HG03108 (cell line): ENCODE measurements at regions not wholly inside any gene's neighbourhood (a gene's known extent, or its start where the extent isn't known, plus 50 kb on each side); places are given as distances from the start of the nearest gene placed in this dataset.
"Not testable (repeated sequence)": the region's sequence is repeated elsewhere in the genome, so short reads cannot be mapped to it uniquely, and the experiment has no call there.

ENCODE experiments used
- ATAC-seq: cut with Tn5 transposase; IDR thresholded peaks from one replicate; pipeline ENCODE4 v1.9.1; 2021; ENCODE audit warnings: moderate library complexity; ENCODE audit not compliant: unreplicated experiment

- ATAC-seq, result no peak
Observed at GRCh38 chr11:8772571-8773519, 90.3 kb downstream of the RPL27A start.

GRCh38 chr11:8773916-8774539, 91.4 kb downstream of the RPL27A start:
- no peak for ATAC-seq

GRCh38 chr11:8774916-8775315, 92.3 kb downstream of the RPL27A start:
- ATAC-seq, result not testable (repeated sequence)

GRCh38 chr11:8775332-8775731, 92.7 kb downstream of the RPL27A start:
- no peak for ATAC-seq

- no peak for ATAC-seq
Observed at GRCh38 chr11:8775734-8776133, 93.1 kb downstream of the RPL27A start.

- no peak for ATAC-seq
Observed at GRCh38 chr11:8776209-8776608, 93.6 kb downstream of the RPL27A start.

GRCh38 chr11:8777907-8778767, 95.5 kb downstream of the RPL27A start:
- no peak for ATAC-seq

- ATAC-seq, result no peak
Observed at GRCh38 chr11:8779107-8779506, 96.5 kb downstream of the RPL27A start.

GRCh38 chr11:8779732-8780131, 97.1 kb downstream of the RPL27A start:
- no peak for ATAC-seq

GRCh38 chr11:8784954-8785353, 102.4 kb downstream of the RPL27A start:
- ATAC-seq, result no peak

GRCh38 chr11:8785457-8785856, 102.9 kb downstream of the RPL27A start:
- ATAC-seq, result no peak

- no peak for ATAC-seq
Observed at GRCh38 chr11:8785998-8786397, 103.4 kb downstream of the RPL27A start.

- no peak for ATAC-seq
Observed at GRCh38 chr11:8786933-8787332, 104.3 kb downstream of the RPL27A start.

- no peak for ATAC-seq
Observed at GRCh38 chr11:8787372-8787771, 104.8 kb downstream of the RPL27A start.

GRCh38 chr11:8788616-8789015, 106.0 kb downstream of the RPL27A start:
- ATAC-seq, result no peak

- no peak for ATAC-seq
Observed at GRCh38 chr11:8789864-8790263, 107.3 kb downstream of the RPL27A start.

- no peak for ATAC-seq
Observed at GRCh38 chr11:8790968-8791367, 108.4 kb downstream of the RPL27A start.

- ATAC-seq, result no peak
Observed at GRCh38 chr11:8792710-8793109, 110.1 kb downstream of the RPL27A start.

GRCh38 chr11:8793114-8793777, 110.7 kb downstream of the RPL27A start:
- ATAC-seq, result no peak

GRCh38 chr11:8794126-8794525, 111.5 kb downstream of the RPL27A start:
- no peak for ATAC-seq

GRCh38 chr11:8794677-8795103, 112.1 kb downstream of the RPL27A start:
- no peak for ATAC-seq
